ENCODE measurements at regions not wholly inside any gene's neighbourhood (a gene's known extent, or its start where the extent isn't known, plus 50 kb on each side); places are given as distances from the start of the nearest gene placed in this dataset.

- Histone ChIP-seq H3K4me1 (ENCODE audit: control insufficient read depth in 2 of 2, insufficient read depth in 2 of 2, low read length in 2 of 2) (no peaks in the 10 kb centered on the region), H3K9me3 (ENCODE audit: control extremely low read depth in 1 of 3, control insufficient read depth in 2 of 3, insufficient read depth in 1 of 3, low read length in 2 of 3) (peaks cover 0 to 17% (median 0%) of the 10 kb centered on the region in 3 donors), H3K36me3 (replicated peaks in 1 of 2; ENCODE audit: control extremely low read depth in 1 of 2, control insufficient read depth in 1 of 2, extremely low read depth in 1 of 2, insufficient read depth in 2 of 2, low read length in 1 of 2) (no peaks in the 10 kb centered on the region), H3K9ac (ENCODE audit: low read length) (no peak overlapping the region), H3K27ac (ENCODE audit: low read length in 2 of 2) (no peak overlapping the region), H3K4me2 (replicated peaks; ENCODE audit: low read depth, low read length, poor library complexity, severe bottlenecking) (no peak overlapping the region), H2AFZ (ENCODE audit: insufficient read depth, low read depth, low read length, poor library complexity, severe bottlenecking) (no peak overlapping the region), H3K79me2 (ENCODE audit: control insufficient read depth, insufficient read depth, low read length) (no peaks in the 10 kb centered on the region), H3K27me3 (replicated peaks in 1 of 4; ENCODE audit: control extremely low read depth in 1 of 4, control insufficient read depth in 3 of 4, insufficient read depth in 4 of 4, low read length in 3 of 4) (no peaks in the 10 kb centered on the region), H4K20me1 (ENCODE audit: control insufficient read depth, insufficient read depth, low read length, poor library complexity, severe bottlenecking) (no peaks in the 10 kb centered on the region), H3K4me3 (ENCODE audit: control extremely low read depth in 1 of 5, extremely low read depth in 1 of 5, insufficient read depth in 1 of 5, low read depth in 2 of 5, low read length in 4 of 5) (no peak overlapping the region)
- ChIA-PET CTCF (no interaction called here), POLR2A (no interaction called here)
- DNase-seq (no peak), ATAC-seq (ENCODE audit: low read depth) (no peak)
- no peaks in the 10 kb centered on the region for H3K4me1 Mint-ChIP-seq
- H3K4me3 Mint-ChIP-seq = no peak overlapping the region
- no peak overlapping the region for H3K27ac Mint-ChIP-seq
- H3K9me3 Mint-ChIP-seq (ENCODE audit: insufficient read depth) = peaks cover 3% of the 10 kb centered on the region
- intact Hi-C loops (cut with micrococcal nuclease) = no loop called here
- TF ChIP-seq EZH2 (IDR thresholded peaks at IDR 0.05; ENCODE audit: borderline replicate concordance, insufficient read depth, low read depth, low read length, poor library complexity, severe bottlenecking) = no peak
- TF ChIP-seq, protein P1, sequence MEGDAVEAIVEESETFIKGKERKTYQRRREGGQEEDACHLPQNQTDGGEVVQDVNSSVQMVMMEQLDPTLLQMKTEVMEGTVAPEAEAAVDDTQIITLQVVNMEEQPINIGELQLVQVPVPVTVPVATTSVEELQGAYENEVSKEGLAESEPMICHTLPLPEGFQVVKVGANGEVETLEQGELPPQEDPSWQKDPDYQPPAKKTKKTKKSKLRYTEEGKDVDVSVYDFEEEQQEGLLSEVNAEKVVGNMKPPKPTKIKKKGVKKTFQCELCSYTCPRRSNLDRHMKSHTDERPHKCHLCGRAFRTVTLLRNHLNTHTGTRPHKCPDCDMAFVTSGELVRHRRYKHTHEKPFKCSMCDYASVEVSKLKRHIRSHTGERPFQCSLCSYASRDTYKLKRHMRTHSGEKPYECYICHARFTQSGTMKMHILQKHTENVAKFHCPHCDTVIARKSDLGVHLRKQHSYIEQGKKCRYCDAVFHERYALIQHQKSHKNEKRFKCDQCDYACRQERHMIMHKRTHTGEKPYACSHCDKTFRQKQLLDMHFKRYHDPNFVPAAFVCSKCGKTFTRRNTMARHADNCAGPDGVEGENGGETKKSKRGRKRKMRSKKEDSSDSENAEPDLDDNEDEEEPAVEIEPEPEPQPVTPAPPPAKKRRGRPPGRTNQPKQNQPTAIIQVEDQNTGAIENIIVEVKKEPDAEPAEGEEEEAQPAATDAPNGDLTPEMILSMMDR (IDR thresholded peaks at IDR 0.05) = no peak
- WGBS (ENCODE audit: insufficient coverage) = 98% methylated on average over 8 of the region's 8 CpGs
- no peaks in the 10 kb centered on the region for H3K27me3 Mint-ChIP-seq
Measured at GRCh38 chr1:73771396-73771795, 426.6 kb downstream of the LRRIQ3 start.

DNA sequence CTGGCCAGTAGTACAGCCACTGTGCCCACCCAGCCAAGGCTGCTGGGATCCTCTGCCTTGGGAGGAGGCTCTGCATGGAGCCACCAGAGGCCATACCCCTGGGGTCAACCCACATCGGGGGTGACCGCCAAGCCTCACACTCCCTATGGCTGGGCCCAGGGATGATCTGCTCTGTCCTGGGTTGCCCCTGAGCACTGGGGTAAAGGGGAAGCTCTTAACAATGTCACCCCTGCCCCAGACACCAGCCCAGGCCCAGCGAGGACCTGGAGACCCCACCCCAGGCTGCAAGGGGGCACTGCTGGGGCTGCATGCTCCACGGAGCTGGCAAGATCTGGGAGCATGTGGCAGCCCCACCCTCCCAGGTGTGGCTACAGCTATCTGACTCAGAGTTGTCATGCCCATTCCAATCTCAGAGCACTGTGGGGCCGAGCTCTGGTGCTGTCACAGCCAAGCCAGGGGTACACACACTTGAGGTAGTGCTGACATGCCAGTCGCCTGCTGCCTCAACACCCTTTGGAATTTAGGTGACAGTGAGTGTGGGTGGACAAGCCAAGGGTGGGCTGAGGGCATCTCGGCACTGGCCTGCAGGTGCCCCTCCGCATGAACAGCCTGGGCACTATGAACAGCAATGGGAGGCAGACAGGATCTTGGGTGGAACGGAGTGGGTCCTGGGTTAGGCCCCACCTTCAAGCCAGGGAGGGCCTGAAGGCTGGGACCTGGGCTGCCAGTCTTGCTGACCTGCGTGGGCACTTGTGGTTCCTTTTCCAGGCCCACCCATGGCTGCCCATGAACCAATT lies 427.7 kb downstream of the LRRIQ3 start:
- Histone ChIP-seq H4K20me1 (ENCODE audit: control insufficient read depth, insufficient read depth, low read length, poor library complexity, severe bottlenecking) (no peaks in the 10 kb centered on the region), H3K4me2 (replicated peaks; ENCODE audit: low read depth, low read length, poor library complexity, severe bottlenecking) (no peak overlapping the region), H3K36me3 (replicated peaks in 1 of 2; ENCODE audit: control extremely low read depth in 1 of 2, control insufficient read depth in 1 of 2, extremely low read depth in 1 of 2, insufficient read depth in 2 of 2, low read length in 1 of 2) (no peaks in the 10 kb centered on the region), H3K4me3 (ENCODE audit: control extremely low read depth in 1 of 5, extremely low read depth in 1 of 5, insufficient read depth in 1 of 5, low read depth in 2 of 5, low read length in 4 of 5) (no peak overlapping the region), H3K4me1 (ENCODE audit: control insufficient read depth in 2 of 2, insufficient read depth in 2 of 2, low read length in 2 of 2) (no peaks in the 10 kb centered on the region), H3K9ac (ENCODE audit: low read length) (no peak overlapping the region), H3K27ac (ENCODE audit: low read length in 2 of 2) (no peak overlapping the region), H3K79me2 (ENCODE audit: control insufficient read depth, insufficient read depth, low read length) (no peaks in the 10 kb centered on the region), H3K27me3 (replicated peaks in 1 of 4; ENCODE audit: control extremely low read depth in 1 of 4, control insufficient read depth in 3 of 4, insufficient read depth in 4 of 4, low read length in 3 of 4) (no peaks in the 10 kb centered on the region), H2AFZ (ENCODE audit: insufficient read depth, low read depth, low read length, poor library complexity, severe bottlenecking) (no peak overlapping the region), H3K9me3 (ENCODE audit: control extremely low read depth in 1 of 3, control insufficient read depth in 2 of 3, insufficient read depth in 1 of 3, low read length in 2 of 3) (peaks cover 0 to 17% (median 0%) of the 10 kb centered on the region in 3 donors)
- no peak for DNase-seq
- intact Hi-C loops (cut with micrococcal nuclease) = no loop called here
- Mint-ChIP-seq H3K27ac (no peak overlapping the region), H3K4me1 (no peaks in the 10 kb centered on the region), H3K9me3 (ENCODE audit: insufficient read depth) (no peaks in the 10 kb centered on the region), H3K4me3 (no peak overlapping the region), H3K27me3 (no peaks in the 10 kb centered on the region)
- ChIA-PET CTCF (no interaction called here), POLR2A (no interaction called here)
- WGBS (ENCODE audit: insufficient coverage) = 87% methylated on average over 10 of the region's 10 CpGs
- TF ChIP-seq EZH2 (IDR thresholded peaks at IDR 0.05; ENCODE audit: borderline replicate concordance, insufficient read depth, low read depth, low read length, poor library complexity, severe bottlenecking) = no peak
- TF ChIP-seq, protein P1 (IDR thresholded peaks at IDR 0.05) = no peak
- ATAC-seq (ENCODE audit: low read depth) = no peak

All from B cell (primary cell).